CD14-positive monocyte (primary cell): ENCODE measurements at regions not wholly inside any gene's neighbourhood (a gene's known extent, or its start where the extent isn't known, plus 50 kb on each side); places are given as distances from the start of the nearest gene placed in this dataset.

Source experiments
- DNase-seq, 3 donors: peaks; one replicate each; pipeline ENCODE4 v3.0.0-alpha.2; 2011 to 2022
- H2AFZ ChIP-seq: 2 replicates; pipeline ENCODE4 v1.6.0; 2012; ENCODE audit warnings: mild to moderate bottlenecking, low read depth, low read length, inconsistent platforms; ENCODE audit not compliant: insufficient read depth, poor library complexity, severe bottlenecking
- H3K27ac ChIP-seq, 2 donors: 1 replicate in 1 of 2; 2 replicates in 1 of 2; pipeline ENCODE4 v1.5.1; 2012 to 2013; ENCODE audit warnings: low read length in 2 of 2, control low read depth in 1 of 2, inconsistent platforms in 1 of 2, low read depth in 1 of 2, mild to moderate bottlenecking in 1 of 2
- H3K27me3 ChIP-seq, 2 donors: one replicate each; pipeline versions ENCODE4 v1.6.0 to v1.6.1; 2011 to 2013; ENCODE audit warnings: low read length in 2 of 2; ENCODE audit not compliant: control insufficient read depth in 2 of 2, insufficient read depth in 2 of 2
- H3K36me3 ChIP-seq, 2 donors: replicated peaks in 1 of 2; 1 replicate in 1 of 2; 2 replicates in 1 of 2; pipeline versions ENCODE4 v1.5.1 to v1.6.1; 2012 to 2013; ENCODE audit warnings: low read length in 2 of 2, control low read depth in 1 of 2, inconsistent platforms in 1 of 2, mild to moderate bottlenecking in 1 of 2; ENCODE audit not compliant: insufficient read depth in 2 of 2, control insufficient read depth in 1 of 2
- H3K4me1 ChIP-seq, 2 donors: 1 replicate in 1 of 2; 2 replicates in 1 of 2; pipeline versions ENCODE4 v1.5.1 to v1.6.1; 2012 to 2013; ENCODE audit warnings: low read length in 2 of 2, control low read depth in 1 of 2, inconsistent platforms in 1 of 2, mild to moderate bottlenecking in 1 of 2, moderate library complexity in 1 of 2; ENCODE audit not compliant: insufficient read depth in 2 of 2, control insufficient read depth in 1 of 2
- H3K4me2 ChIP-seq: replicated peaks from 2 replicates; pipeline ENCODE3; 2012; ENCODE audit warnings: low read length, moderate library complexity, mild to moderate bottlenecking; ENCODE audit not compliant: poor library complexity, severe bottlenecking; ENCODE audit errors: extremely low read depth
- H3K4me3 ChIP-seq, 3 experiments: fragments of 200-600 bp in 1 of 3; sonication (generic) in 1 of 3; replicated peaks in 1 of 3; 1 replicate in 2 of 3; 2 replicates in 1 of 3; pipeline ENCODE4 v1.5.1; 2011 to 2013; ENCODE audit warnings: low read length in 3 of 3, mild to moderate bottlenecking in 3 of 3, control low read depth in 2 of 3, low read depth in 2 of 3, inconsistent platforms in 1 of 3, moderate library complexity in 1 of 3
- H3K79me2 ChIP-seq: 2 replicates; pipeline ENCODE4 v1.6.0; 2012; ENCODE audit warnings: mild to moderate bottlenecking, control low read depth, inconsistent platforms, low read length, moderate library complexity; ENCODE audit not compliant: insufficient read depth
- H3K9ac ChIP-seq: 2 replicates; pipeline ENCODE4 v1.6.0; 2017; ENCODE audit warnings: low read length, mild to moderate bottlenecking; ENCODE audit not compliant: insufficient read depth, poor library complexity, severe bottlenecking
- H3K9me3 ChIP-seq, 2 donors: replicated peaks in 1 of 2; 1 replicate in 1 of 2; 2 replicates in 1 of 2; pipeline versions ENCODE4 v1.5.1 to v1.6.1; 2012 to 2013; ENCODE audit warnings: low read length in 2 of 2, control low read depth in 1 of 2; ENCODE audit not compliant: control insufficient read depth in 1 of 2, insufficient read depth in 1 of 2
- H4K20me1 ChIP-seq: 2 replicates; pipeline ENCODE4 v1.6.0; 2012; ENCODE audit warnings: mild to moderate bottlenecking, low read length, control low read depth, moderate library complexity; ENCODE audit not compliant: insufficient read depth
- H3K27ac Mint-ChIP-seq, 7 donors: one replicate each; pipeline ENCODE4 v1.8.0; 2020; ENCODE audit warnings: mild to moderate bottlenecking in 7 of 7, mixed read lengths in 7 of 7, moderate library complexity in 6 of 7, inconsistent platforms in 2 of 7
- H3K27me3 Mint-ChIP-seq, 3 donors: one replicate each; pipeline ENCODE4 v1.8.0; 2021 to 2022; ENCODE audit warnings: low read depth in 3 of 3, mild to moderate bottlenecking in 3 of 3, mixed read lengths in 3 of 3, moderate library complexity in 3 of 3, inconsistent platforms in 1 of 3
- H3K36me3 Mint-ChIP-seq, 2 donors: one replicate each; pipeline ENCODE4 v1.8.0; 2020; ENCODE audit warnings: mixed read lengths in 2 of 2, inconsistent platforms in 1 of 2, mild to moderate bottlenecking in 1 of 2
- H3K4me1 Mint-ChIP-seq: one replicate; pipeline ENCODE4 v1.8.0; 2020; ENCODE audit warnings: mild to moderate bottlenecking, mixed read lengths
- H3K4me3 Mint-ChIP-seq, 2 donors: one replicate each; pipeline ENCODE4 v1.8.0; 2020; ENCODE audit warnings: mild to moderate bottlenecking in 2 of 2, mixed read lengths in 2 of 2, moderate library complexity in 1 of 2
- H3K9me3 Mint-ChIP-seq, 7 donors: one replicate each; pipeline ENCODE4 v1.8.0; 2020 to 2022; ENCODE audit warnings: mixed read lengths in 7 of 7, mild to moderate bottlenecking in 6 of 7, moderate library complexity in 6 of 7, inconsistent platforms in 2 of 7
- CTCF ChIP-seq: fragments of 200-600 bp; IDR thresholded peaks from one replicate; pipeline ENCODE4 v1.8.0; 2022; ENCODE audit warnings: antibody characterized with exemption, mild to moderate bottlenecking
- WGBS: methylation state at CpG from one replicate; pipeline ENCODE4 v1.1.5; 2013; ENCODE audit warnings: missing lambda C conversion rate; ENCODE audit not compliant: insufficient coverage; 5-methylcytosine and 5-hydroxymethylcytosine counted together
- intact Hi-C, 2 donors: fragments of 100-400 bp; cut with micrococcal nuclease; formaldehyde crosslinking; loops; one replicate each; pipeline versions ENCODE4 v1.15.0 to v1.15.1; 2023

DNA sequence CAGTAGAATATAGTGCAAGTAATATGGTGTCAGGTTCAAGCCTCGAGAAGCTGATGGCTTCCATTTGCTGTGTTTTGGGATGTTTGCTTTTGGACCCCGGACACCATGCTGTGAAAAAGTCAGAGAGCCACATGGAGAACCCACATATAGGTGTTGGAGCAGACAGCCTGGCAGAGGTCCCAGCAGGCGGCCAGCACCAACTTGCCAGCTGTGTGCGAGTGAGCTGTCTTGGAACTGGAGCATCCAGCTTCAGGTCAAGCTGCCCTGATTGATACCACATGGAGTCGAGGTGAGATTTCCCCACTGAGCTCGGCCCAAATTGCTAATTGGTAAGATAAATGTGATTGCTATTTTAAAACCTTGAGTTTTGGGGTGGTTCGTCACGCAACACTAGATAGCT, 185.7 kb upstream of the TBL1XR1 start:
- H3K4me1 ChIP-seq: no peaks in the 10 kb centered on the region
- Mint-ChIP-seq H3K9me3 (peaks cover 5 to 15% (median 9%) of the 10 kb centered on the region in 7 donors), H3K36me3 (no peaks in the 10 kb centered on the region), H3K4me3 (no peak overlapping the region), H3K27ac (peak overlapping the region in 1 of 7 donors; percentile 68), H3K27me3 (peaks cover 0 to 1% (median 0%) of the 10 kb centered on the region in 3 donors), H3K4me1 (peaks cover 4% of the 10 kb centered on the region)
- H3K27me3 ChIP-seq: no peaks in the 10 kb centered on the region
- H3K9ac ChIP-seq: no peak overlapping the region
- H3K79me2 ChIP-seq: no peaks in the 10 kb centered on the region
- H2AFZ ChIP-seq: no peak overlapping the region
- no peak for DNase-seq
- no peaks in the 10 kb centered on the region for H3K36me3 ChIP-seq
- H3K9me3 ChIP-seq: peaks cover 0 to 5% of the 10 kb centered on the region in 2 donors
- intact Hi-C loops: no loop called here
- no peak overlapping the region for H3K4me2 ChIP-seq
- 100% methylated on average over 4 of the region's 8 CpGs for WGBS
- H3K27ac ChIP-seq: no peak overlapping the region
- no peak for TF ChIP-seq CTCF
- no peak overlapping the region for H3K4me3 ChIP-seq
- H4K20me1 ChIP-seq: no peaks in the 10 kb centered on the region

DNA sequence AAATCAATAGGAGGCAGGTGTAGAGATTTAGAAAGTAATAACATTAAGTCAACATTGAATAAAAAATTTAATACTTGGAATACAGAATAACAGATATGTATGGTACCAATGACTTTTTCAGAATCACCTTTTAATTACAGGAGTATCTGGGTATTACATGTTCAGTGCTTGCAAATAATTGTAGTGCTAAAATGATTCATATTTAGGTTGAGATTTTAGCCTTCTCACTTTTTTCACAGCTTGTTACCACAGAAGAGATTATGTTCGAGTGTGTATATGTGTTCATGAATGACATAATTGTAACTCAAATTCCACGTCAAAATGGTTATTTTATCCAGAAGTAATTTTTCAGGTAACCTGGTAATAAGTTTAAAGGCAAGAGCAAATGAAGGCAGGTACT, 187.9 kb upstream of the TBL1XR1 start:
- H3K27ac Mint-ChIP-seq: no peak overlapping the region
- Histone ChIP-seq H3K4me3 (no peak overlapping the region), H3K79me2 (no peaks in the 10 kb centered on the region), H4K20me1 (no peaks in the 10 kb centered on the region), H3K4me1 (no peaks in the 10 kb centered on the region), H3K9ac (no peak overlapping the region), H3K27me3 (no peaks in the 10 kb centered on the region), H3K9me3 (peaks cover 0 to 5% of the 10 kb centered on the region in 2 donors), H3K4me2 (no peak overlapping the region), H2AFZ (no peak overlapping the region), H3K36me3 (no peaks in the 10 kb centered on the region), H3K27ac (no peak overlapping the region)
- peaks cover 4% of the 10 kb centered on the region for H3K4me1 Mint-ChIP-seq
- H3K4me3 Mint-ChIP-seq: no peak overlapping the region
- WGBS: no CpG with 5 or more reads among the region's 2 CpGs
- H3K27me3 Mint-ChIP-seq: peaks cover 0 to 1% (median 0%) of the 10 kb centered on the region in 3 donors
- peaks cover 4 to 12% (median 8%) of the 10 kb centered on the region in 7 donors for H3K9me3 Mint-ChIP-seq
- DNase-seq: no peak
- intact Hi-C loops: no loop called here
- H3K36me3 Mint-ChIP-seq: no peaks in the 10 kb centered on the region
- TF ChIP-seq CTCF: no peak
